DMS 273 (cell line): ENCODE measurements at regions not wholly inside any gene's neighbourhood (a gene's known extent, or its start where the extent isn't known, plus 50 kb on each side); places are given as distances from the start of the nearest gene placed in this dataset.
"Not testable (repeated sequence)": the region's sequence is repeated elsewhere in the genome, so short reads cannot be mapped to it uniquely, and the experiment has no call there.

Experiments
- DNase-seq: peaks from one replicate; lab custom pipeline; 2025; ENCODE audit not compliant: unreplicated experiment; lab: John Stamatoyannopoulos, UW

DNA sequence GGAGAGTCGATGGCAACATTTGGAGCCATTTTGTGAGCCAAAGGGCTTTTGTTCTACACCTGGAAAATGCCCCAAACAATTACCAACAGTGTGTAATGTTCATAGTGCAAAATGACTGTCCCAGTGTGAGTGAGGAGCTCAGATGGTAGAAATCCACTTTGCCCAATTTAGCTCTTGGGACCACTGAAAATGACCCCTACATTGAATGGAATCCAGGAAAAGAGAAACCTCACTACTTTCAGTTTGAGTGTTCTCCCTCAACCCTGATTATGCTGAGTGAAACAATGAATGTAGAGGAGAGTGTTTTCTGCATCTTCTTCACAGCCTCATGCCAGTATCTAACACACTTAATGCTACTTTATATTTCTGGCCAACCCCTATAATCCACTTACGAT lies 84.9 kb upstream of the NRN1 start:
- no peak for DNase-seq

DNA sequence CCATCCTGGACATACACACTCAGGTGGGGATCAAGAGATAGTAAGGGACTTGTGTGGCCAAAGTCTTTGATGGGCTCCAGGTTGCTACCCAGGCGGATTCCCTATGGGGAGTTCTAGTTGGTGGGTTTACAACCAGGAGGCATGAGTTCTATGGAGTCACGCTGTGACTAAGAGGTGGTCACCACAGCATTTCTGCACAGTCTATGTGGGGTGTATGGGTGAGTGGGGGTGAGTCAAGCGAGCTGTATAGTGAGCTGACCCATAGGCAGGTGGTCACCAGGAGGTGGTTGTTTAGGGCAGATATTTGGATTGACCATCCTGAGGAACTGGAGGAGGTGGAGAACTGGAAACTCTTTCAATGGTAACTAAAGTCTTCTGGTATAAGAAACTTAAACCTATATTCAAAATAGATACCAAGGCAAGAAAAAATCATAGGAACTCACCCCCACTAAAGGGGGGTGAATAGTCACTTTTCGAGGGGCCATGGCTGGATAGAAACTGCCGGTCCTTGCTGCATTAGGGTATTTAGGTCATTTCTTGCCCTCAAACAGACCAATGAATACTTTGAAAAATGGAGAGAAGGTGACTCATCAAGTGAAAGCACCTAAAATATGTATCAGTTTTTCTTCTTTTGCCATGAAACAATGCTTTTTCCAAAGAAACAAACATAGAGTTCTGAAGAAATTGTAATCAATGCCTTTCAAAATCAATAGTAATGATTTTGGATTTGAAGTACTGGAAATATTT lies 84.3 kb upstream of the NRN1 start:
- no peak for DNase-seq

DNA sequence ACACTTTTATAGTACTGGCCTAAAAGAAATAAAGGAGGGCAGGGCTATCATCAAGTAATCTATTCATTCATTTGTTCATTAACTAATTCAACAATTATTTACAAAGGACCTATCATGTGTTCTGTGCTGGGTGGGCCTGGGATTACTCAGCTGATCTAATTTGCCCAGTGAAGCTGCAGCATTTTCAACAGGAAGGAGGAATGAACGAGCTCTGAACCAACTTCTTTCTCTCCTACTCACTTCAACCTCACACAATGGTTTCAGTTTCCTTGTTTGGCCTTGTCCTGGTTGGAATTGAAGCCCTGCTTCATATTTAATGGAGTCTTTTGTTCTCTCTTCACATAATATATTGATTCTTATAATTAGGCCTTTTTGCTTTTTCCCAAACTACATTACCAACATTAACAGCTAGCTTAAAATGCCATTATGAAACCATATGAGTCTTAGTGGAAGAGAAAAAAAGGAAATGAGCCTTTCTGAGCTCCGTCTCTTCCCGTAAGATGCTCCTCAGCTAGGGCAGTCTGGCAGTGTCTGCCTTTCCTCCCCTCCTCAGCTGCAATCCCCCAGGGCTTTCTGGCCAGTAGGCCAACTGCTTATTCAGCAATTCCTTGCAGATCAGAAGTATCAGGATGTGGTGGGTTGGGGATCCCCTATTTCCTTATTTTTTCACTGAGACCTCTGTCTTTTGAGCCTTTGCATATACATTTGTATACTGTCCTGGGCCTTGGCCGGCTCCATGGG lies 79.4 kb upstream of the NRN1 start:
- no peak for DNase-seq

DNA sequence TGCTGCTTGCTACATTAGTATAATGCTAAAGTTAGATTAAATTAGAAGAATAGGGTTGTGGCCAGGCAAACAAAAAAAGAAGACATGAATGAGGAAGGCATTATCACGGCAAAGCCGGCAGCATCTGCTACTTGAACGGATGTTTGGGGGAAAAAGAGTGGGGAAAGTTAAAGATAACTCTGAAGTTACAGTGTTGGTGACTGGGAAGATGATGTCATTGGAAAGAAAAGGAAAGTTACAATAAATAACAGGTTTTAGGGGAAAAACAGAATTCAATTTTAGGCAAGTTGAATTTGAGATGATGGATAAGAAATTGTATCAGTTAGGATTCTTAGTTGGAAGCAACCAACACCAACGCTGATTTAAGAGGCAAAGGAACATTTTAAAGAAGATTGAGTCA lies 74.2 kb upstream of the NRN1 start:
- no peak for DNase-seq

DNA sequence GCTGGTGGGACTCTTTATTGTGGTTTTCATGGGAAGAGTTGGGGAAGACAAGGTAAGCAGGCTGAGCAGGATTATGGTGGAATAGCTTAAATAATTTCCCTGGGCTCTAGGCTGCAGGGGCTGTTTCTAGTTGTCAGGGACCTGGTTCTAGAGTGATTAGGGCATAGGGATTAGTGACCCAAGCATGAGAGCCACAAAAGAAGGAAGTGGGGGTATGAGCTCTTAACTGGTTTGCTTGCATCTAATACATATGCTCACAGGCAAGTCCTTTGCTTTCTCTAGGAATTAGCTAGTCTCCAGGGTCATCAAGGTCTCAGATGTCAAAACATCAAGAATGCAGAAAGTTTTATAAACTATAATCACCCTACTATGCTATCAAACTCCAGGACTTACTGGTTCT lies 67.5 kb upstream of the NRN1 start:
- no peak for DNase-seq

DNA sequence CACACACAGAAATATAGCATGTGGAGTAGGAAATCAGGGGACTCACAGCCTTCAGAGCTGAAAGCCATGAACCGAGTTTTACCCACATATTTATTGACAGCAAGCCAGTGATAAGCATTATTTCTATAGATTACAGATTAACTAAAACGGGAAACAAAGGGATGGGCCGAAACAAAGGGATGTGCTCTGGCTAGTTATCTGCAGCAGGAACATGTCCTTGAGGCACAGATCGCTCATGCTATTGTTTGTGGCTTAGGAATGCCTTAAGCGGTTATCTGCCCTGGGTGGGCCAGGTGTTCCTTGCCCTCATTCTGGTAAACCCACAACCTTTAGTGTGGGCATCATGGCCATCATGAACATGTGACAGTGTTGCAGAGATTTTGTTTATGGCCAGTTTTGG lies 61.4 kb upstream of the NRN1 start:
- not testable (repeated sequence) for DNase-seq

DNA sequence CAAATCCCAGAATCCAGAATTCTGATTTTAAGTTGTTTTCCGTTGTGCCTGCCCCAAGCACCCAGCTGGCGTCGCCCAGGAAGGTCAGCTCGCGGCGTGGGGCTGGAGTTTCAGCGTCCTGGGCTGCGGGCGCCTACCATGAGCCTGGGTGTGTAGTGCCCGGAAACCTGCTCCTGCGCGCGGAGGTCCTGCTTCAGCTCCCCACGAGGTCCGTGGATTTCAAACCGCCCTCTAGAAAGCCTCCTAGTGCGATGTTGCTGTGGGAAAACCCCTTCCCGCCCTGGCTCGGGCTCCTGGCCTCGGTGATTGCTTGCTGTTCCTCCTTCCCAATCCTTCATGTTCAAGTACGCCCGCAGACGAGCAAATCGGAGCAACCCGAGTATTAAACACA lies 51.3 kb upstream of the NRN1 start:
- no peak for DNase-seq

DNA sequence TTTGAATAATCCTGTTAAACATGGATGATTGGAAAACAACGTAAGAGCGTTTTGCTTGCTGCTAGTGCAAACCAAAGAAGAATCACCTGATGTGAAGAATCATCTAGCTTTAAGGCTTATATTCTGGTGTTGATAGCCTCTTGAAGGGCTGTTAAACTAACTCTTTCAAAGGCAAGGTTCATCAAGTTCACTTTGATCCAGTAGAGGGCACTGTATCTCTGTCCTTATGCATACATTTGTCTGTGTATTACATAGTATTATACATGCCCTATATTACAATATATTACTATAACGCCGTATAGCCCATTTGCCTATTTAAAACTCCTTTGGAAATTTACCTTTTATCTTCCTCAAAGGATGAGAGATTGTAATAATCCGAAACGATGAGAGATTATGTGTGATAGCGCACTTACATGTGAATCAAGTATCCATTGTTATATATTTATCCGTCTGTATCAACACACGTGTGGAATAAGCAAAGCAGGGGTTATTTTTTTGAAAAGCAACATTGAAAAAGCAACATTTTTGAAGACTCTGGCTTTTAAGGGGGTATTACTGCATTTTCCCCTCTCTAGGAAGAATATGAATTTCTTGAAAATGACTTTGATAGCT lies 50.8 kb upstream of the NRN1 start:
- DNase-seq = peak; percentile 85
